ENCODE measurements at regions not wholly inside any gene's neighbourhood (a gene's known extent, or its start where the extent isn't known, plus 50 kb on each side); places are given as distances from the start of the nearest gene placed in this dataset.
"Not testable (repeated sequence)": the region's sequence is repeated elsewhere in the genome, so short reads cannot be mapped to it uniquely, and the experiment has no call there.

- DNase-seq, result no peak
Measured at GRCh38 chr14:35986219-35986573, 160.1 kb downstream of the BRMS1L start.

GRCh38 chr14:35985474-35986218 lies 159.5 kb downstream of the BRMS1L start:
- no peak for DNase-seq

- DNase-seq, result no peak
Measured at GRCh38 chr14:35979531-35979930, 153.4 kb downstream of the BRMS1L start.

- no peak for DNase-seq
Measured at GRCh38 chr14:35978561-35978960, 152.4 kb downstream of the BRMS1L start.

- DNase-seq, result no peak
Measured at GRCh38 chr14:35975814-35976213, 149.7 kb downstream of the BRMS1L start.

- DNase-seq, result no peak
Measured at GRCh38 chr14:35973770-35974169, 147.6 kb downstream of the BRMS1L start.

GRCh38 chr14:35971965-35972630 lies 146.0 kb downstream of the BRMS1L start:
- no peak for DNase-seq

GRCh38 chr14:35969310-35969709 lies 143.2 kb downstream of the BRMS1L start:
- no peak for DNase-seq

GRCh38 chr14:35965400-35965799 lies 139.3 kb downstream of the BRMS1L start:
- no peak for DNase-seq

- DNase-seq, result no peak
Measured at GRCh38 chr14:35964697-35965286, 138.7 kb downstream of the BRMS1L start.

GRCh38 chr14:35963209-35963608 lies 137.1 kb downstream of the BRMS1L start:
- DNase-seq, result no peak

GRCh38 chr14:35961697-35962274 lies 135.6 kb downstream of the BRMS1L start:
- no peak for DNase-seq

GRCh38 chr14:35959835-35960234 lies 133.7 kb downstream of the BRMS1L start:
- no peak for DNase-seq

GRCh38 chr14:35958499-35958898 lies 132.4 kb downstream of the BRMS1L start:
- DNase-seq, result no peak

GRCh38 chr14:35956376-35957085 lies 130.4 kb downstream of the BRMS1L start:
- no peak for DNase-seq

GRCh38 chr14:35952584-35952983 lies 126.4 kb downstream of the BRMS1L start:
- DNase-seq, result no peak

GRCh38 chr14:35949920-35950513 lies 123.9 kb downstream of the BRMS1L start:
- no peak for DNase-seq

GRCh38 chr14:35947983-35948382 lies 121.8 kb downstream of the BRMS1L start:
- DNase-seq, result not testable (repeated sequence)

- DNase-seq, result no peak
Measured at GRCh38 chr14:35944847-35945246, 118.7 kb downstream of the BRMS1L start.

- DNase-seq, result no peak
Measured at GRCh38 chr14:35940291-35940690, 114.2 kb downstream of the BRMS1L start.

- no peak for DNase-seq
Measured at GRCh38 chr14:35938770-35939169, 112.6 kb downstream of the BRMS1L start.

- DNase-seq, result no peak
Measured at GRCh38 chr14:35934499-35934898, 108.4 kb downstream of the BRMS1L start.

- DNase-seq, result no peak
Measured at GRCh38 chr14:35932659-35933159, 106.6 kb downstream of the BRMS1L start.

All from suppressor macrophage treated with lipopolysaccharide for 1 hour (primary cell).